ENCODE measurements at regions not wholly inside any gene's neighbourhood (a gene's known extent, or its start where the extent isn't known, plus 50 kb on each side); places are given as distances from the start of the nearest gene placed in this dataset.

DNA sequence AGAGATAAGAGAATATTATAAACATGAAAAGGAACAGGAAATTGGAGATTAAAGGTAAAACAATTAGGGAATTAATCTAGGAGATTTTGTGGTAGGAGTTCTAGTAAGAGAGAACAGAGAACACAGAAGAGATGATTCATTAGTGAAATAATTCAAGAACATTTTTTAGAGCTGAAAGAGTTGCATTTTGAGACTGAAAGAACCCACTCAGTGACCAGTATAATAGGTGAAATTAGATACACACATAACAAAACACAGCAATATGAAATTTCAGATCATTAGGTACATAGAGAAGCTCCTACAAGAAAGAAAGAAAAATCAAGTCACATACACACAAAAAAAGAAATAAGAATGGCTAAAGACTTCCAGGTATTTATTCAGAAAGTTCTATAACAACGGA, 144.0 kb downstream of the CYSLTR2 start:
- Histone ChIP-seq H3K4me1 (no peaks in the 10 kb centered on the region), H3K4me3 (no peak overlapping the region), H3K9me3 (no peaks in the 10 kb centered on the region), H3K27me3 (no peaks in the 10 kb centered on the region), H3K27ac (no peak overlapping the region), H3K36me3 (no peaks in the 10 kb centered on the region)
- intact Hi-C loops (cut with DNase I), result no loop called here
- DNase-seq, result no peak
- 93% methylated on average over 1 of the region's 1 CpG for WGBS (ENCODE audit: insufficient coverage, low coverage, low lambda C conversion rate, missing lambda C conversion rate)
- ATAC-seq, result no peak
- TF ChIP-seq POLR2A (IDR thresholded peaks at IDR 0.05), result no peak
- TF ChIP-seq, protein P1, sequence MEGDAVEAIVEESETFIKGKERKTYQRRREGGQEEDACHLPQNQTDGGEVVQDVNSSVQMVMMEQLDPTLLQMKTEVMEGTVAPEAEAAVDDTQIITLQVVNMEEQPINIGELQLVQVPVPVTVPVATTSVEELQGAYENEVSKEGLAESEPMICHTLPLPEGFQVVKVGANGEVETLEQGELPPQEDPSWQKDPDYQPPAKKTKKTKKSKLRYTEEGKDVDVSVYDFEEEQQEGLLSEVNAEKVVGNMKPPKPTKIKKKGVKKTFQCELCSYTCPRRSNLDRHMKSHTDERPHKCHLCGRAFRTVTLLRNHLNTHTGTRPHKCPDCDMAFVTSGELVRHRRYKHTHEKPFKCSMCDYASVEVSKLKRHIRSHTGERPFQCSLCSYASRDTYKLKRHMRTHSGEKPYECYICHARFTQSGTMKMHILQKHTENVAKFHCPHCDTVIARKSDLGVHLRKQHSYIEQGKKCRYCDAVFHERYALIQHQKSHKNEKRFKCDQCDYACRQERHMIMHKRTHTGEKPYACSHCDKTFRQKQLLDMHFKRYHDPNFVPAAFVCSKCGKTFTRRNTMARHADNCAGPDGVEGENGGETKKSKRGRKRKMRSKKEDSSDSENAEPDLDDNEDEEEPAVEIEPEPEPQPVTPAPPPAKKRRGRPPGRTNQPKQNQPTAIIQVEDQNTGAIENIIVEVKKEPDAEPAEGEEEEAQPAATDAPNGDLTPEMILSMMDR (IDR thresholded peaks at IDR 0.05), result no peak

- WGBS (ENCODE audit: insufficient coverage, low coverage, low lambda C conversion rate, missing lambda C conversion rate), result 73% methylated on average over 2 of the region's 2 CpGs
- H3K9me3 ChIP-seq, result no peaks in the 10 kb centered on the region
- no peaks in the 10 kb centered on the region for H3K27me3 ChIP-seq
- H3K36me3 ChIP-seq, result no peaks in the 10 kb centered on the region
- intact Hi-C loops (cut with DNase I), result no loop called here
- H3K4me3 ChIP-seq, result no peak overlapping the region
- H3K27ac ChIP-seq, result no peak overlapping the region
- ATAC-seq, result no peak
- no peak for TF ChIP-seq POLR2A (IDR thresholded peaks at IDR 0.05)
- TF ChIP-seq, protein P1 (IDR thresholded peaks at IDR 0.05), result no peak
- no peak for DNase-seq
- H3K4me1 ChIP-seq, result no peaks in the 10 kb centered on the region
Observed at GRCh38 chr13:48798180-48798579, 144.5 kb downstream of the CYSLTR2 start.

DNA sequence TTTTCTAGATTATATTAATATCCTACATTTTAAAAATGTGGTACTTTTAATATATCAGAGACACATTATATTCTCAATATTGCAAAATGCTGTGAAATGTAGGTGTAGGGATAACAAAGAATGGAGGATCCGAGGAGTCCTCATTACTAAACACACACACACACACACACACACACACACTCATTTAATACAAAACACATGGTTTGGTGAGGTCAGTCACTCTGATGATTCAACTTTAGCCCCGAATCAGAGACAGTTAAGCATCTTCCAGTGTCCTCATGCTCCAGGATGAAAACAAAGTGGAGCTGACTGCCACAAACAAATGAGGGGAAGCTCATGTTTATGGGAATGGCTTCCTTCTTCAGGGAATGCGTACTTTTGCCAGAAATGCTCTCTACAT, 147.5 kb downstream of the CYSLTR2 start:
- 78% methylated on average over 3 of the region's 3 CpGs for whole genome bisulfite sequencing (ENCODE audit: insufficient coverage, low coverage, low lambda C conversion rate, missing lambda C conversion rate)
- ATAC-seq (no peak), DNase-seq (no peak)
- intact Hi-C loops (cut with DNase I), result no loop called here
- H3K36me3 ChIP-seq, result no peaks in the 10 kb centered on the region
- H3K27me3 ChIP-seq, result no peaks in the 10 kb centered on the region
- H3K4me3 ChIP-seq, result no peak overlapping the region
- H3K27ac ChIP-seq, result no peak overlapping the region
- TF ChIP-seq, protein P1 (IDR thresholded peaks at IDR 0.05), result no peak
- no peak for TF ChIP-seq POLR2A (IDR thresholded peaks at IDR 0.05)
- H3K9me3 ChIP-seq, result no peaks in the 10 kb centered on the region
- H3K4me1 ChIP-seq, result no peaks in the 10 kb centered on the region

- no peaks in the 10 kb centered on the region for H3K9me3 ChIP-seq
- H3K36me3 ChIP-seq, result no peaks in the 10 kb centered on the region
- TF ChIP-seq POLR2A (IDR thresholded peaks at IDR 0.05), result no peak
- TF ChIP-seq, protein P1 (IDR thresholded peaks at IDR 0.05), result no peak
- no peak overlapping the region for H3K4me3 ChIP-seq
- H3K27ac ChIP-seq, result no peak overlapping the region
- WGBS (ENCODE audit: insufficient coverage, low coverage, low lambda C conversion rate, missing lambda C conversion rate), result 83% methylated on average over 4 of the region's 4 CpGs
- ATAC-seq (no peak), DNase-seq (no peak)
- H3K4me1 ChIP-seq, result no peaks in the 10 kb centered on the region
- intact Hi-C loops (cut with DNase I), result no loop called here
- H3K27me3 ChIP-seq, result no peaks in the 10 kb centered on the region
Observed at GRCh38 chr13:48804821-48805601, 151.3 kb downstream of the CYSLTR2 start.

Data from right lobe of liver (tissue), 6 donors.